ENCODE measurements at regions not wholly inside any gene's neighbourhood (a gene's known extent, or its start where the extent isn't known, plus 50 kb on each side); places are given as distances from the start of the nearest gene placed in this dataset.

GRCh38 chr13:64850017-64850416, 2380.1 kb downstream of the PCDH9 start:
- TF ChIP-seq GATA2 (IDR thresholded peaks at IDR 0.05; ENCODE audit: low read depth, low read length) (no peak), GATA3 (IDR thresholded peaks at IDR 0.05; ENCODE audit: low read depth, low read length) (no peak)
